Right lobe of liver (tissue), 6 donors: ENCODE measurements at regions not wholly inside any gene's neighbourhood (a gene's known extent, or its start where the extent isn't known, plus 50 kb on each side); places are given as distances from the start of the nearest gene placed in this dataset.
A peak's percentile ranks its signal among the peaks of the same experiment; 100 is the strongest.
"Not testable (repeated sequence)": the region's sequence is repeated elsewhere in the genome, so short reads cannot be mapped to it uniquely, and the experiment has no call there.

ENCODE experiments used
- ATAC-seq, 4 donors: fragments of 200-7000 bp; cut with Tn5 transposase; one replicate each; pipeline ENCODE4 v1.9.1; 2020; ENCODE audit warnings: mild to moderate bottlenecking in 4 of 4, moderate library complexity in 4 of 4
- DNase-seq, 3 donors: peaks; one replicate each; pipeline ENCODE4 v3.0.0-alpha.2; 2020
- H3K27ac ChIP-seq, 3 donors: fragments of 200-600 bp; one replicate each; pipeline ENCODE4 v1.8.0; 2022
- H3K27me3 ChIP-seq, 2 donors: fragments of 200-600 bp; one replicate each; pipeline ENCODE4 v1.8.0; 2022
- H3K36me3 ChIP-seq, 4 donors: fragments of 200-600 bp; sonication (generic) in 1 of 4; one replicate each; pipeline versions ENCODE4 v1.5.1 to v1.8.0; 2017 to 2022; ENCODE audit warnings: control low read depth in 1 of 4
- H3K4me1 ChIP-seq, 4 donors: fragments of 200-600 bp; sonication (generic) in 1 of 4; one replicate each; pipeline versions ENCODE4 v1.5.1 to v1.8.0; 2017 to 2022; ENCODE audit warnings: control low read depth in 1 of 4
- H3K4me3 ChIP-seq, 3 donors: fragments of 200-600 bp; one replicate each; pipeline ENCODE4 v1.8.0; 2022
- H3K9me3 ChIP-seq, 4 donors: fragments of 200-600 bp; sonication (generic) in 1 of 4; one replicate each; pipeline versions ENCODE4 v1.5.1 to v1.8.0; 2017 to 2022; ENCODE audit warnings: control low read depth in 1 of 4
- CTCF ChIP-seq, 4 donors: fragments of 200-600 bp in 3 of 4; fragments of 450-650 bp in 1 of 4; IDR thresholded peaks; one replicate each; pipeline versions ENCODE4 v1.5.1 to v1.8.0; 2016 to 2022; ENCODE audit warnings: antibody characterized with exemption in 4 of 4, mild to moderate bottlenecking in 2 of 4
- POLR2A ChIP-seq: fragments of 450-650 bp; IDR thresholded peaks from one replicate; pipeline ENCODE4 v1.6.1; 2017; ENCODE audit warnings: antibody characterized with exemption, mild to moderate bottlenecking
- WGBS: methylation state at CpG from one replicate; pipeline ENCODE4 v1.1.6; 2018; ENCODE audit warnings: low coverage, low lambda C conversion rate; ENCODE audit not compliant: insufficient coverage; ENCODE audit errors: missing lambda C conversion rate; 5-methylcytosine and 5-hydroxymethylcytosine counted together
- intact Hi-C, 2 donors: fragments of 100-400 bp; cut with DNase I; formaldehyde crosslinking; loops; one replicate each; pipeline versions ENCODE4 v1.11.2 to v1.14.1; 2022
- donor health status: DM: no; HTN: yes; CAD: no.
- donor health status: DM: no; HTN: no; CAD: no.
- donor health status: DM: no; HTN: no; CAD: no.
- donor health status: DM: no; HTN: yes; CAD: no.
- donor health status: DM: no; HTN: yes; CAD: no.

DNA sequence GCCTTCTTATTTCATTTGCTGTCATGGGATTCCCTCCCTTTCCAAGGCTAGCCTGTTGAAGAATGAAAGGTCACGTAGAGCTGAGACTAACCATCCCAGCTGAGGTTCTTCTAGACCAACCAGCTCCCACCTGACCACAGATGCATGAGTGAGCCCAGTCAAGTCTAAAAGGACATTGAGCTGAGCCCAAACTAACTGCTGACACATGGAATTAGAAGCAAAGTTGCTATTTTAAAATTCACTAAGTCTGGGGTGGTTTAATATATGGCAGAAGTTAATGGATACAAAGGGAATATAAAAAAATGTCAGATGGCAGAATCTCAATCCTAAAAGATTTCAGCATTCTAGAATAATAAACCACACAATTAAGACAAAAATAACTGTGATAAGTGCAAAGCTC, 118.9 kb upstream of the RASGEF1B start:
- Histone ChIP-seq H3K27me3 (no peaks in the 10 kb centered on the region), H3K36me3 (no peaks in the 10 kb centered on the region), H3K4me1 (peaks cover 0 to 7% (median 3%) of the 10 kb centered on the region in 4 donors), H3K27ac (no peak overlapping the region), H3K9me3 (no peaks in the 10 kb centered on the region), H3K4me3 (no peak overlapping the region)
- ATAC-seq (no peak), DNase-seq (no peak)
- TF ChIP-seq POLR2A (no peak), CTCF (IDR thresholded peaks at IDR 0.05) (no peak)
- intact Hi-C loops: no loop called here
- 100% methylated on average over 1 of the region's 1 CpG for WGBS

GRCh38 chr4:81589262-81589661, 117.6 kb upstream of the RASGEF1B start:
- peak in 2 of 4 donors; percentile 14 to 22 for ATAC-seq
- no peak for DNase-seq
- Histone ChIP-seq H3K4me1 (no peaks in the 10 kb centered on the region), H3K27me3 (no peaks in the 10 kb centered on the region), H3K4me3 (no peak overlapping the region), H3K9me3 (no peaks in the 10 kb centered on the region), H3K27ac (no peak overlapping the region), H3K36me3 (no peaks in the 10 kb centered on the region)
- WGBS: 92% methylated on average over 1 of the region's 1 CpG
- intact Hi-C loops: no loop called here
- TF ChIP-seq CTCF (IDR thresholded peaks at IDR 0.05) (no peak), POLR2A (no peak)

- Histone ChIP-seq H3K4me1 (no peaks in the 10 kb centered on the region), H3K27me3 (no peaks in the 10 kb centered on the region), H3K4me3 (no peak overlapping the region), H3K36me3 (no peaks in the 10 kb centered on the region), H3K9me3 (no peaks in the 10 kb centered on the region), H3K27ac (no peak overlapping the region)
- no peak for TF ChIP-seq POLR2A
- TF ChIP-seq CTCF (IDR thresholded peaks at IDR 0.05): no peak
- DNase-seq (no peak), ATAC-seq (no peak)
- intact Hi-C loops: no loop called here
- WGBS: 100% methylated on average over 3 of the region's 3 CpGs
Observed at GRCh38 chr4:81586706-81587105, 115.0 kb upstream of the RASGEF1B start.

- H3K36me3 ChIP-seq, ATAC-seq, DNase-seq, intact Hi-C loops, H3K9me3 ChIP-seq, H3K4me3 ChIP-seq, H3K27ac ChIP-seq, H3K27me3 ChIP-seq, H3K4me1 ChIP-seq: not testable (repeated sequence)
- 97% methylated on average over 3 of the region's 3 CpGs for WGBS
Observed at GRCh38 chr4:81580994-81581374, 109.3 kb upstream of the RASGEF1B start.

DNA sequence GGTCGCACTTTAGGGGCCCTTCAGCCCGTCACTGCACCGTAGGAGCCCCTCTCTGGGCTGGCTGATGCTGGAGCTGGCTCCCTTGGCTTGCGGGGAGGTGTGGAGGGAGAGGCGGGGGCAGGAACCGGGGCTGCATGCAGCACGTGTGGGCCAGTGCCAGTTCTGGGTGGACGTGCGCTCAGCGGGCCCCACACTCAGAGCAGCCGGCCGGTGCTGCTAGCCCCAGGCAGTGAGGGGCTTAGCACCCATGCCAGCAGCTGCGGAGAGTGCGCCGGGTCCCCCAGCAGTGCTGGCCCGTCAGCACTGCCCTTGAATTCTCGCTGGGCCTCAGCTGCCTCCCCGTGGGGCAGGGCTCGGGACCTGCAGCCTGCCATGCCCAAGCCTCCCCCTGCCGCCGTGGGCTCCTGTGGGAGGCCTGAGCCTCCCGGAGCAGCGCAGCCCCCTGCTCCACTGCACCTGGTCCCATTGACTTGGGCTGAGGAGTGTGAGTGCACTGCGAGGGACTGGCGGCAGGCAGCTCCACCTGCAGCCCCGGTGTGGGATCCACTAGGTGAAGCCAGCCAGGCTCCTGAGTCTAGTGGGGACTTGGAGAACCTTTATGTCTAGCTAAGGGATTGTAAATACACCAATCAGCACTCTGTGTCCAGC, 108.8 kb upstream of the RASGEF1B start:
- ATAC-seq (no peak), DNase-seq (no peak)
- no peak for TF ChIP-seq POLR2A
- no peak for TF ChIP-seq CTCF (IDR thresholded peaks at IDR 0.05)
- intact Hi-C loops: no loop called here
- no peaks in the 10 kb centered on the region for H3K36me3 ChIP-seq
- 82% methylated on average over 2 of the region's 26 CpGs for WGBS
- H3K9me3 ChIP-seq: no peaks in the 10 kb centered on the region
- no peak overlapping the region for H3K4me3 ChIP-seq
- H3K27me3 ChIP-seq: no peaks in the 10 kb centered on the region
- H3K4me1 ChIP-seq: peaks cover 0 to 5% (median 0%) of the 10 kb centered on the region in 4 donors
- H3K27ac ChIP-seq: no peak overlapping the region
